ENCODE measurements at regions not wholly inside any gene's neighbourhood (a gene's known extent, or its start where the extent isn't known, plus 50 kb on each side); places are given as distances from the start of the nearest gene placed in this dataset.

GRCh38 chr6:121748850-121749249 is 313.4 kb downstream of the GJA1 start:
- Histone ChIP-seq H3K27ac (ENCODE audit: low read length) (no peak overlapping the region), H3K27me3 (ENCODE audit: control insufficient read depth, insufficient read depth, low read length) (no peaks in the 10 kb centered on the region), H3K4me1 (ENCODE audit: control insufficient read depth, insufficient read depth, low read length) (no peaks in the 10 kb centered on the region), H3K36me3 (ENCODE audit: control insufficient read depth, insufficient read depth, low read length) (no peaks in the 10 kb centered on the region), H3K9me3 (ENCODE audit: control insufficient read depth, insufficient read depth, low read depth, low read length) (no peaks in the 10 kb centered on the region), H3K4me3 (ENCODE audit: low read depth in 2 of 2, low read length in 2 of 2) (no peak overlapping the region)
- no peak for TF ChIP-seq POLR2AphosphoS5 (IDR thresholded peaks at IDR 0.05; ENCODE audit: low read depth, low read length)
- no peak for TF ChIP-seq REST (IDR thresholded peaks at IDR 0.05; ENCODE audit: insufficient read depth in 1 of 2, low read depth in 2 of 2, low read length in 1 of 2)
- no peak for TF ChIP-seq SIN3A (IDR thresholded peaks at IDR 0.05; ENCODE audit: borderline replicate concordance, insufficient read depth, low read depth, low read length)
- TF ChIP-seq TCF7L2 (IDR thresholded peaks at IDR 0.05; ENCODE audit: low read depth, low read length): no peak
- TF ChIP-seq CTCF (IDR thresholded peaks at IDR 0.05): no peak
- CTCF ChIA-PET: no interaction called here
- DNase-seq (ENCODE audit: low read depth, low spot score): no peak
- POLR2A ChIA-PET: no interaction called here
- in situ Hi-C loops (cut with HindIII; ENCODE audit: low pct_unique_long_range_greater_than_20kb, low sequenced_read_pairs) (no loop called here), intact Hi-C loops (cut with micrococcal nuclease; ENCODE audit: unreplicated experiment) (no loop called here)
- BruUV-seq (replicated peaks): no TSS peak
- no peak for ATAC-seq

- H3K27ac ChIP-seq (ENCODE audit: low read length): no peak overlapping the region
- in situ Hi-C loops (cut with HindIII; ENCODE audit: low pct_unique_long_range_greater_than_20kb, low sequenced_read_pairs): no loop called here
- no peaks in the 10 kb centered on the region for H3K9me3 ChIP-seq (ENCODE audit: control insufficient read depth, insufficient read depth, low read depth, low read length)
- CTCF ChIA-PET: no interaction called here
- no peak for TF ChIP-seq SIN3A (IDR thresholded peaks at IDR 0.05; ENCODE audit: borderline replicate concordance, insufficient read depth, low read depth, low read length)
- no peak for TF ChIP-seq POLR2AphosphoS5 (IDR thresholded peaks at IDR 0.05; ENCODE audit: low read depth, low read length)
- TF ChIP-seq CTCF (IDR thresholded peaks at IDR 0.05): no peak
- TF ChIP-seq TCF7L2 (IDR thresholded peaks at IDR 0.05; ENCODE audit: low read depth, low read length): no peak
- ATAC-seq: no peak
- intact Hi-C loops (cut with micrococcal nuclease; ENCODE audit: unreplicated experiment): no loop called here
- no peak for DNase-seq (ENCODE audit: low read depth, low spot score)
- H3K36me3 ChIP-seq (ENCODE audit: control insufficient read depth, insufficient read depth, low read length): no peaks in the 10 kb centered on the region
- no peaks in the 10 kb centered on the region for H3K27me3 ChIP-seq (ENCODE audit: control insufficient read depth, insufficient read depth, low read length)
- no peaks in the 10 kb centered on the region for H3K4me1 ChIP-seq (ENCODE audit: control insufficient read depth, insufficient read depth, low read length)
- no TSS peak for BruUV-seq (replicated peaks)
- POLR2A ChIA-PET: interaction anchor here (0.7 kb wide), 1 partner anchor 174 kb away, joined by 4 read pairs; no protein-coding TSS in a partner anchor
- H3K4me3 ChIP-seq (ENCODE audit: low read depth in 2 of 2, low read length in 2 of 2): no peak overlapping the region
Measured at GRCh38 chr6:121755485-121755884, 320.0 kb downstream of the GJA1 start.

Data from Panc1 (cell line).